SK-N-SH treated with all-trans-retinoic acid at 6 μM for 48 hours (cell line): ENCODE measurements at regions not wholly inside any gene's neighbourhood (a gene's known extent, or its start where the extent isn't known, plus 50 kb on each side); places are given as distances from the start of the nearest gene placed in this dataset.

Experiments
- ARNTL ChIP-seq: fragments of 450-650 bp; formaldehyde crosslinking; IDR thresholded peaks from 2 replicates; pipeline ENCODE4 v1.5.0; 2020; ENCODE audit warnings: low read depth, mild to moderate bottlenecking, moderate library complexity, borderline replicate concordance
- BACH2 ChIP-seq: fragments of 250-450 bp; sonication (Bioruptor Pico); IDR thresholded peaks from 2 replicates; pipeline ENCODE4 v1.9.0; 2021; ENCODE audit warnings: mild to moderate bottlenecking, borderline replicate concordance
- OSR1 ChIP-seq: fragments of 250-450 bp; sonication (Bioruptor Pico); IDR thresholded peaks from 2 replicates; pipeline ENCODE4 v1.8.0; 2022; ENCODE audit warnings: moderate library complexity, mild to moderate bottlenecking, inconsistent platforms
- RARB ChIP-seq: fragments of 250-450 bp; sonication (Bioruptor Pico); IDR thresholded peaks from 2 replicates; pipeline ENCODE4 v1.8.0; 2021; ENCODE audit warnings: mild to moderate bottlenecking, moderate library complexity
- TCF4 ChIP-seq: fragments of 250-450 bp; sonication (Bioruptor Pico); IDR thresholded peaks from 2 replicates; pipeline ENCODE4 v1.8.0; 2021; ENCODE audit warnings: mild to moderate bottlenecking, moderate library complexity, borderline replicate concordance
- ZC3H10 ChIP-seq: fragments of 250-450 bp; sonication (Bioruptor Pico); IDR thresholded peaks from 2 replicates; pipeline ENCODE4 v1.5.1; 2021; ENCODE audit warnings: mild to moderate bottlenecking, moderate library complexity
- ZFP3 ChIP-seq: fragments of 250-450 bp; sonication (Bioruptor Pico); IDR thresholded peaks from 2 replicates; pipeline ENCODE4 v1.5.0; 2020; ENCODE audit warnings: mild to moderate bottlenecking, moderate library complexity
- ZFP30 ChIP-seq: fragments of 450-650 bp; formaldehyde crosslinking; IDR thresholded peaks from 2 replicates; pipeline ENCODE4 v1.5.0; 2022; ENCODE audit warnings: mild to moderate bottlenecking, moderate library complexity
- ZNF565 ChIP-seq: fragments of 450-650 bp; formaldehyde crosslinking; conservative IDR thresholded peaks from 2 replicates; pipeline ENCODE4 v1.5.0; 2020; ENCODE audit warnings: low read depth, mild to moderate bottlenecking, moderate library complexity
- ZNF8 ChIP-seq: fragments of 450-650 bp; formaldehyde crosslinking; IDR thresholded peaks from 2 replicates; pipeline ENCODE4 v1.5.0; 2020; ENCODE audit warnings: mild to moderate bottlenecking, moderate library complexity
- TF ChIP-seq, protein P1 (sequence below): fragments of 250-450 bp; sonication (Bioruptor Pico); IDR thresholded peaks from 2 replicates; pipeline ENCODE4 v1.5.1; 2020; ENCODE audit warnings: low read depth, mild to moderate bottlenecking, moderate library complexity
- TF ChIP-seq, protein P2 (sequence below): fragments of 250-450 bp; sonication (Bioruptor Pico); IDR thresholded peaks from 2 replicates; pipeline ENCODE4 v1.8.0; 2020; ENCODE audit warnings: mild to moderate bottlenecking, moderate library complexity, borderline replicate concordance
- TF ChIP-seq, protein P3 (sequence below): fragments of 250-450 bp; sonication (Bioruptor Pico); IDR thresholded peaks from 2 replicates; pipeline ENCODE4 v1.5.1; 2021; ENCODE audit warnings: mild to moderate bottlenecking, moderate library complexity

DNA sequence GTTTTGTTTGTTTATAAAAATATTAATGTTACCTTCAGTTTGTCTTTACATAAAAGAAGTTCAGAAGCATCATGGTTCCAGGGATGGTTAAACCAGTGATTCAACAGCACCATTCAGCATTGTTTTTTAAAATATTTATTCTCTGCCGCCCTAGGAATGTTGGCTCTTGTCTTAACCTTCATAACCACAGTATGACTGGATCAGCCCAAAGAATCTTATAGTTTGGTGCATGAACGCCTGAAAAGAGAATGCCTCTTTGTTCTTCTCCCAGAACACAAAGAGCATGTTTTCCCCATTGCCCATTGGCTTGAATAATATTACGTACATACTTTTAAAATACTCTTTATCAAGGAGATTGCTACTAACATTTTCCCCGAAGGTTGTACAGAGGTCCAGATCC, 413.4 kb downstream of the ANXA1 start:
- TF ChIP-seq OSR1 (no peak), ZFP3 (CRISPR knock-in tag) (no peak), RARB (no peak), TCF4 (CRISPR knock-in tag) (no peak), ZFP30 (CRISPR knock-in tag) (no peak), ARNTL (CRISPR knock-in tag) (no peak), BACH2 (no peak), ZNF8 (no peak), ZC3H10 (CRISPR knock-in tag) (no peak), ZNF565 (CRISPR knock-in tag) (no peak)
- TF ChIP-seq, protein P1, sequence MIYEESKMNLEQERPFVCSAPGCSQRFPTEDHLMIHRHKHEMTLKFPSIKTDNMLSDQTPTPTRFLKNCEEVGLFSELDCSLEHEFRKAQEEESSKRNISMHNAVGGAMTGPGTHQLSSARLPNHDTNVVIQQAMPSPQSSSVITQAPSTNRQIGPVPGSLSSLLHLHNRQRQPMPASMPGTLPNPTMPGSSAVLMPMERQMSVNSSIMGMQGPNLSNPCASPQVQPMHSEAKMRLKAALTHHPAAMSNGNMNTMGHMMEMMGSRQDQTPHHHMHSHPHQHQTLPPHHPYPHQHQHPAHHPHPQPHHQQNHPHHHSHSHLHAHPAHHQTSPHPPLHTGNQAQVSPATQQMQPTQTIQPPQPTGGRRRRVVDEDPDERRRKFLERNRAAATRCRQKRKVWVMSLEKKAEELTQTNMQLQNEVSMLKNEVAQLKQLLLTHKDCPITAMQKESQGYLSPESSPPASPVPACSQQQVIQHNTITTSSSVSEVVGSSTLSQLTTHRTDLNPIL (CRISPR knock-in tag) = no peak
- TF ChIP-seq, protein P2, sequence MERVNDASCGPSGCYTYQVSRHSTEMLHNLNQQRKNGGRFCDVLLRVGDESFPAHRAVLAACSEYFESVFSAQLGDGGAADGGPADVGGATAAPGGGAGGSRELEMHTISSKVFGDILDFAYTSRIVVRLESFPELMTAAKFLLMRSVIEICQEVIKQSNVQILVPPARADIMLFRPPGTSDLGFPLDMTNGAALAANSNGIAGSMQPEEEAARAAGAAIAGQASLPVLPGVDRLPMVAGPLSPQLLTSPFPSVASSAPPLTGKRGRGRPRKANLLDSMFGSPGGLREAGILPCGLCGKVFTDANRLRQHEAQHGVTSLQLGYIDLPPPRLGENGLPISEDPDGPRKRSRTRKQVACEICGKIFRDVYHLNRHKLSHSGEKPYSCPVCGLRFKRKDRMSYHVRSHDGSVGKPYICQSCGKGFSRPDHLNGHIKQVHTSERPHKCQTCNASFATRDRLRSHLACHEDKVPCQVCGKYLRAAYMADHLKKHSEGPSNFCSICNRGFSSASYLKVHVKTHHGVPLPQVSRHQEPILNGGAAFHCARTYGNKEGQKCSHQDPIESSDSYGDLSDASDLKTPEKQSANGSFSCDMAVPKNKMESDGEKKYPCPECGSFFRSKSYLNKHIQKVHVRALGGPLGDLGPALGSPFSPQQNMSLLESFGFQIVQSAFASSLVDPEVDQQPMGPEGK (CRISPR knock-in tag) = no peak
- TF ChIP-seq, protein P3, sequence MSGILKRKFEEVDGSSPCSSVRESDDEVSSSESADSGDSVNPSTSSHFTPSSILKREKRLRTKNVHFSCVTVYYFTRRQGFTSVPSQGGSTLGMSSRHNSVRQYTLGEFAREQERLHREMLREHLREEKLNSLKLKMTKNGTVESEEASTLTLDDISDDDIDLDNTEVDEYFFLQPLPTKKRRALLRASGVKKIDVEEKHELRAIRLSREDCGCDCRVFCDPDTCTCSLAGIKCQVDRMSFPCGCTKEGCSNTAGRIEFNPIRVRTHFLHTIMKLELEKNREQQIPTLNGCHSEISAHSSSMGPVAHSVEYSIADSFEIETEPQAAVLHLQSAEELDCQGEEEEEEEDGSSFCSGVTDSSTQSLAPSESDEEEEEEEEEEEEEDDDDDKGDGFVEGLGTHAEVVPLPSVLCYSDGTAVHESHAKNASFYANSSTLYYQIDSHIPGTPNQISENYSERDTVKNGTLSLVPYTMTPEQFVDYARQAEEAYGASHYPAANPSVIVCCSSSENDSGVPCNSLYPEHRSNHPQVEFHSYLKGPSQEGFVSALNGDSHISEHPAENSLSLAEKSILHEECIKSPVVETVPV = no peak
